B cell (primary cell): ENCODE measurements at regions not wholly inside any gene's neighbourhood (a gene's known extent, or its start where the extent isn't known, plus 50 kb on each side); places are given as distances from the start of the nearest gene placed in this dataset.

ENCODE experiments used
- ATAC-seq: fragments of 200-7000 bp; cut with Tn5 transposase; one replicate; pipeline ENCODE4 v1.10.0; 2021; ENCODE audit warnings: low read depth, mild to moderate bottlenecking, moderate number of reproducible peaks, moderate library complexity
- CTCF ChIA-PET: fragments of 350-600 bp; sonication (Branson Sonifier 250); formaldehyde crosslinking; loops from one replicate; lab custom pipeline; 2021; ENCODE audit warnings: antibody characterized with exemption, inconsistent platforms; lab: Charles Lee
- POLR2A ChIA-PET: fragments of 350-600 bp; sonication (Branson Sonifier 250); formaldehyde crosslinking; loops from one replicate; lab custom pipeline; 2021; ENCODE audit warnings: antibody characterized with exemption; lab: Charles Lee
- DNase-seq: peaks from one replicate; pipeline ENCODE4 v3.0.0; 2013
- H2AFZ ChIP-seq: 2 replicates; pipeline ENCODE4 v1.6.1; 2012; ENCODE audit warnings: mild to moderate bottlenecking, low read depth, low read length; ENCODE audit not compliant: insufficient read depth, poor library complexity, severe bottlenecking
- H3K27ac ChIP-seq, 2 donors: 1 replicate in 1 of 2; 2 replicates in 1 of 2; pipeline ENCODE4 v1.5.1; 2012 to 2013; ENCODE audit warnings: low read length in 2 of 2, mild to moderate bottlenecking in 2 of 2, moderate library complexity in 1 of 2
- H3K27me3 ChIP-seq, 4 experiments: fragments of 200-600 bp in 1 of 4; sonication (generic) in 1 of 4; replicated peaks in 1 of 4; 1 replicate in 2 of 4; 2 replicates in 2 of 4; pipeline versions ENCODE4 v1.6.1 to v1.7.0; 2013 to 2016; ENCODE audit warnings: low read length in 3 of 4, mild to moderate bottlenecking in 2 of 4, mixed read lengths in 1 of 4, moderate library complexity in 1 of 4; ENCODE audit not compliant: insufficient read depth in 4 of 4, control insufficient read depth in 3 of 4; ENCODE audit errors: control extremely low read depth in 1 of 4
- H3K36me3 ChIP-seq, 2 experiments: replicated peaks in 1 of 2; 1 replicate in 1 of 2; 2 replicates in 1 of 2; pipeline versions ENCODE4 v1.6.1 to v1.7.1; 2013; ENCODE audit warnings: low read length in 1 of 2; ENCODE audit not compliant: insufficient read depth in 2 of 2, control insufficient read depth in 1 of 2; ENCODE audit errors: control extremely low read depth in 1 of 2, extremely low read depth in 1 of 2
- H3K4me1 ChIP-seq, 2 donors: fragments of 200-600 bp in 1 of 2; sonication (generic) in 1 of 2; 1 replicate in 1 of 2; 2 replicates in 1 of 2; pipeline versions ENCODE4 v1.5.1 to v1.6.1; 2013 to 2017; ENCODE audit warnings: low read length in 2 of 2; ENCODE audit not compliant: control insufficient read depth in 2 of 2, insufficient read depth in 2 of 2
- H3K4me2 ChIP-seq: replicated peaks from 2 replicates; pipeline ENCODE3; 2012; ENCODE audit warnings: mild to moderate bottlenecking, low read depth, low read length; ENCODE audit not compliant: poor library complexity, severe bottlenecking
- H3K4me3 ChIP-seq, 5 experiments: fragments of 200-600 bp in 1 of 5; sonication (generic) in 1 of 5; 1 replicate in 3 of 5; 2 replicates in 2 of 5; pipeline versions ENCODE4 v1.5.1 to v1.7.0; 2011 to 2016; ENCODE audit warnings: low read length in 4 of 5, mild to moderate bottlenecking in 4 of 5, low read depth in 2 of 5, control low read depth in 1 of 5, moderate library complexity in 1 of 5; ENCODE audit not compliant: insufficient read depth in 1 of 5; ENCODE audit errors: control extremely low read depth in 1 of 5, extremely low read depth in 1 of 5
- H3K79me2 ChIP-seq: fragments of 200-600 bp; sonication (generic); one replicate; pipeline ENCODE4 v1.6.0; 2016; ENCODE audit warnings: low read length; ENCODE audit not compliant: control insufficient read depth, insufficient read depth
- H3K9ac ChIP-seq: fragments of 200-600 bp; sonication (generic); 2 replicates; pipeline ENCODE4 v1.6.1; 2017; ENCODE audit warnings: mild to moderate bottlenecking, low read length, moderate library complexity
- H3K9me3 ChIP-seq, 3 donors: one replicate each; pipeline versions ENCODE4 v1.6.1 to v1.7.1; 2013; ENCODE audit warnings: low read length in 2 of 3; ENCODE audit not compliant: control insufficient read depth in 2 of 3, insufficient read depth in 1 of 3; ENCODE audit errors: control extremely low read depth in 1 of 3
- H4K20me1 ChIP-seq: 2 replicates; pipeline ENCODE4 v1.6.0; 2012; ENCODE audit warnings: mild to moderate bottlenecking, low read length; ENCODE audit not compliant: insufficient read depth, control insufficient read depth, poor library complexity, severe bottlenecking
- H3K27ac Mint-ChIP-seq: one replicate; pipeline ENCODE4 v1.8.0; 2021; ENCODE audit warnings: mixed read lengths
- H3K27me3 Mint-ChIP-seq: one replicate; pipeline ENCODE4 v1.8.0; 2021; ENCODE audit warnings: mixed read lengths
- H3K4me1 Mint-ChIP-seq: one replicate; pipeline ENCODE4 v1.8.0; 2021; ENCODE audit warnings: mixed read lengths
- H3K4me3 Mint-ChIP-seq: one replicate; pipeline ENCODE4 v1.8.0; 2021; ENCODE audit warnings: mixed read lengths
- H3K9me3 Mint-ChIP-seq: one replicate; pipeline ENCODE4 v1.8.0; 2022; ENCODE audit warnings: mixed read lengths; ENCODE audit not compliant: insufficient read depth
- CTCF ChIP-seq: fragments of 200-600 bp; IDR thresholded peaks from one replicate; pipeline ENCODE4 v1.8.0; 2022; ENCODE audit warnings: antibody characterized with exemption, mild to moderate bottlenecking
- EZH2 ChIP-seq: IDR thresholded peaks from 2 replicates; pipeline ENCODE4 v1.6.1; 2012; ENCODE audit warnings: borderline replicate concordance, low read depth, mild to moderate bottlenecking, moderate library complexity, low read length; ENCODE audit not compliant: insufficient read depth, poor library complexity, severe bottlenecking
- WGBS: methylation state at CpG from one replicate; pipeline ENCODE4 v1.1.5; 2013; ENCODE audit warnings: missing lambda C conversion rate; ENCODE audit not compliant: insufficient coverage; 5-methylcytosine and 5-hydroxymethylcytosine counted together
- intact Hi-C: fragments of 100-400 bp; cut with micrococcal nuclease; formaldehyde crosslinking; loops from one replicate; pipeline ENCODE4 v1.10.0; 2022

- H3K27ac ChIP-seq = no peak overlapping the region
- H3K36me3 ChIP-seq = no peaks in the 10 kb centered on the region
- H3K4me1 ChIP-seq = no peaks in the 10 kb centered on the region
- intact Hi-C loops = no loop called here
- Mint-ChIP-seq H3K27ac (no peak overlapping the region), H3K4me3 (no peak overlapping the region), H3K9me3 (no peaks in the 10 kb centered on the region), H3K4me1 (no peaks in the 10 kb centered on the region), H3K27me3 (peaks cover 3% of the 10 kb centered on the region)
- TF ChIP-seq EZH2 (no peak), CTCF (no peak)
- no peak overlapping the region for H3K4me2 ChIP-seq
- no peak overlapping the region for H3K9ac ChIP-seq
- CTCF ChIA-PET = no interaction called here
- H3K9me3 ChIP-seq = no peaks in the 10 kb centered on the region
- POLR2A ChIA-PET = no interaction called here
- no peak overlapping the region for H2AFZ ChIP-seq
- ATAC-seq (no peak), DNase-seq (no peak)
- no peaks in the 10 kb centered on the region for H3K79me2 ChIP-seq
- H4K20me1 ChIP-seq = no peaks in the 10 kb centered on the region
- no CpG with 5 or more reads among the region's 3 CpGs for WGBS
- H3K4me3 ChIP-seq = no peak overlapping the region
- H3K27me3 ChIP-seq = no peaks in the 10 kb centered on the region
These were observed 344.9 kb upstream of the SLCO3A1 start for GRCh38 chr15:91508633-91509032.

GRCh38 chr15:91514147-91514546 is 339.4 kb upstream of the SLCO3A1 start:
- Mint-ChIP-seq H3K27ac (no peak overlapping the region), H3K27me3 (peaks cover 3% of the 10 kb centered on the region), H3K4me1 (no peaks in the 10 kb centered on the region), H3K9me3 (no peaks in the 10 kb centered on the region), H3K4me3 (no peak overlapping the region)
- H3K4me1 ChIP-seq = no peaks in the 10 kb centered on the region
- H3K36me3 ChIP-seq = no peaks in the 10 kb centered on the region
- TF ChIP-seq EZH2 (no peak), CTCF (no peak)
- ChIA-PET POLR2A (no interaction called here), CTCF (no interaction called here)
- H3K4me2 ChIP-seq = no peak overlapping the region
- H4K20me1 ChIP-seq = no peaks in the 10 kb centered on the region
- H3K4me3 ChIP-seq = no peak overlapping the region
- H3K27ac ChIP-seq = no peak overlapping the region
- H3K79me2 ChIP-seq = no peaks in the 10 kb centered on the region
- H3K9ac ChIP-seq = no peak overlapping the region
- no peaks in the 10 kb centered on the region for H3K9me3 ChIP-seq
- H3K27me3 ChIP-seq = no peaks in the 10 kb centered on the region
- DNase-seq (no peak), ATAC-seq (no peak)
- intact Hi-C loops = no loop called here
- H2AFZ ChIP-seq = no peak overlapping the region
- WGBS = 82% methylated on average over 2 of the region's 2 CpGs
